Adrenal gland (tissue), 9 donors: ENCODE measurements at regions not wholly inside any gene's neighbourhood (a gene's known extent, or its start where the extent isn't known, plus 50 kb on each side); places are given as distances from the start of the nearest gene placed in this dataset.

ENCODE experiments used
- DNase-seq, 7 donors: peaks; one replicate each; pipeline ENCODE4 v3.0.0-alpha.2; 2019 to 2020
- H3K27ac ChIP-seq, 5 donors: fragments of 200-600 bp; sonication (generic) in 4 of 5; 1 replicate in 3 of 5; 2 replicates in 2 of 5; pipeline versions ENCODE4 v1.5.1 to v1.8.0; 2016 to 2020; ENCODE audit warnings: mild to moderate bottlenecking in 1 of 5
- H3K27me3 ChIP-seq: fragments of 200-600 bp; 2 replicates; pipeline ENCODE4 v1.8.0; 2021
- H3K36me3 ChIP-seq, 2 donors: fragments of 200-600 bp; replicated peaks in 1 of 2; 1 replicate in 1 of 2; 2 replicates in 1 of 2; pipeline versions ENCODE4 v1.5.1 to v1.8.0; 2018 to 2022
- H3K4me1 ChIP-seq, 2 donors: fragments of 200-600 bp; replicated peaks in 1 of 2; 1 replicate in 1 of 2; 2 replicates in 1 of 2; pipeline versions ENCODE4 v1.5.1 to v1.8.0; 2018 to 2021
- H3K4me3 ChIP-seq, 4 donors: fragments of 200-600 bp; sonication (generic) in 3 of 4; one replicate each; pipeline ENCODE4 v1.5.1; 2016 to 2018
- H3K9me3 ChIP-seq, 3 donors: fragments of 200-600 bp; sonication (generic) in 1 of 3; replicated peaks in 1 of 3; 1 replicate in 2 of 3; 2 replicates in 1 of 3; pipeline versions ENCODE4 v1.5.1 to v1.8.0; 2016 to 2021
- POLR2A ChIP-seq, 2 donors: fragments of 450-650 bp; IDR thresholded peaks; one replicate each; pipeline ENCODE4 v1.6.1; 2017; ENCODE audit warnings: antibody characterized with exemption in 2 of 2, mild to moderate bottlenecking in 2 of 2, moderate library complexity in 1 of 2
- WGBS, 4 donors: extraction: QIAGEN DNeasy Blood & Tissue Kit in 2 of 4; methylation state at CpG; one replicate each; pipeline versions ENCODE4 v1.1.5 to v1.1.7; 2013 to 2017; 5-methylcytosine and 5-hydroxymethylcytosine counted together
- intact Hi-C, 2 donors: fragments of 100-400 bp; cut with DNase I; formaldehyde crosslinking; loops; one replicate each; pipeline versions ENCODE4 v1.14.1 to v1.15.0; 2022 to 2023
- TF ChIP-seq, protein P1 (sequence below), 6 experiments: fragments of 450-650 bp in 4 of 6; fragments of 200-600 bp in 2 of 6; sonication (generic) in 1 of 6; IDR thresholded peaks; 1 replicate in 5 of 6; 2 replicates in 1 of 6; pipeline versions ENCODE4 v1.5.1 to v1.8.0; 2016 to 2021; ENCODE audit warnings: antibody characterized with exemption in 6 of 6, mild to moderate bottlenecking in 2 of 6, moderate library complexity in 1 of 6
- donor health status: healthy with polysubstance abuse.
- donor health status: Bipolar disorder and iron deficiency.
- donor health status: DM: yes; HTN: yes; CAD: no.
- donor health status: DM: no; HTN: no; CAD: no.
- donor health status: DM: no; HTN: no; CAD: no.

- DNase-seq = no peak
- no peak for TF ChIP-seq POLR2A (IDR thresholded peaks at IDR 0.05)
- TF ChIP-seq, protein P1, sequence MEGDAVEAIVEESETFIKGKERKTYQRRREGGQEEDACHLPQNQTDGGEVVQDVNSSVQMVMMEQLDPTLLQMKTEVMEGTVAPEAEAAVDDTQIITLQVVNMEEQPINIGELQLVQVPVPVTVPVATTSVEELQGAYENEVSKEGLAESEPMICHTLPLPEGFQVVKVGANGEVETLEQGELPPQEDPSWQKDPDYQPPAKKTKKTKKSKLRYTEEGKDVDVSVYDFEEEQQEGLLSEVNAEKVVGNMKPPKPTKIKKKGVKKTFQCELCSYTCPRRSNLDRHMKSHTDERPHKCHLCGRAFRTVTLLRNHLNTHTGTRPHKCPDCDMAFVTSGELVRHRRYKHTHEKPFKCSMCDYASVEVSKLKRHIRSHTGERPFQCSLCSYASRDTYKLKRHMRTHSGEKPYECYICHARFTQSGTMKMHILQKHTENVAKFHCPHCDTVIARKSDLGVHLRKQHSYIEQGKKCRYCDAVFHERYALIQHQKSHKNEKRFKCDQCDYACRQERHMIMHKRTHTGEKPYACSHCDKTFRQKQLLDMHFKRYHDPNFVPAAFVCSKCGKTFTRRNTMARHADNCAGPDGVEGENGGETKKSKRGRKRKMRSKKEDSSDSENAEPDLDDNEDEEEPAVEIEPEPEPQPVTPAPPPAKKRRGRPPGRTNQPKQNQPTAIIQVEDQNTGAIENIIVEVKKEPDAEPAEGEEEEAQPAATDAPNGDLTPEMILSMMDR (IDR thresholded peaks at IDR 0.05) = no peak
- Histone ChIP-seq H3K36me3 (no peaks in the 10 kb centered on the region), H3K4me3 (no peak overlapping the region), H3K4me1 (no peaks in the 10 kb centered on the region), H3K9me3 (no peaks in the 10 kb centered on the region), H3K27ac (no peak overlapping the region), H3K27me3 (no peaks in the 10 kb centered on the region)
- intact Hi-C loops = no loop called here
- 60 to 75% (median 72%) methylated on average over 2 of the region's 2 CpGs for WGBS, 4 donors
Measured at GRCh38 chr16:26905336-26905735, 161.4 kb upstream of the C16orf82 start.

DNA sequence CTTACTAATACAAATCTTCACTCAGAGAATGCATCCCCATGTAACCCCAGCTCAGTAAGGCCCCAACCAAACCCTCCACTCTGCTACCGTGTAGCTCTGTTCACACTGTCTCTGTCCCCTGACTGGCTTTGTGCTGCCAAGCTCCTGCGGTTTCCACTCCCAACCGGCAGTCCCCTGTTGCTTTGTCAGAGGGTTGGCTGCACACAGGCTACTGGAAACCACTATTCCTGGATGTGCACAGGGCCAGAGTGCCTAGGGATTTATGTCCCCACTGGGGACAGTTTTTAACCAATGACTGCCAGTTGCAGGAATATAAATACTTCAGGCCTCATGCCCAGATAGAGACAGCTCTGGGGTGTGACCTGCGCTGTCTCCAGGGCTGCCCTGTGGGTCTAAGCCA lies 157.1 kb upstream of the C16orf82 start:
- H3K4me3 ChIP-seq = no peak overlapping the region
- no peaks in the 10 kb centered on the region for H3K27me3 ChIP-seq
- intact Hi-C loops = no loop called here
- H3K9me3 ChIP-seq = no peaks in the 10 kb centered on the region
- TF ChIP-seq POLR2A (IDR thresholded peaks at IDR 0.05) = no peak
- no peak overlapping the region for H3K27ac ChIP-seq
- no peaks in the 10 kb centered on the region for H3K36me3 ChIP-seq
- H3K4me1 ChIP-seq = no peaks in the 10 kb centered on the region
- no peak for DNase-seq
- WGBS, 4 donors = 39 to 51% (median 47%) methylated on average over 4 of the region's 4 CpGs

DNA sequence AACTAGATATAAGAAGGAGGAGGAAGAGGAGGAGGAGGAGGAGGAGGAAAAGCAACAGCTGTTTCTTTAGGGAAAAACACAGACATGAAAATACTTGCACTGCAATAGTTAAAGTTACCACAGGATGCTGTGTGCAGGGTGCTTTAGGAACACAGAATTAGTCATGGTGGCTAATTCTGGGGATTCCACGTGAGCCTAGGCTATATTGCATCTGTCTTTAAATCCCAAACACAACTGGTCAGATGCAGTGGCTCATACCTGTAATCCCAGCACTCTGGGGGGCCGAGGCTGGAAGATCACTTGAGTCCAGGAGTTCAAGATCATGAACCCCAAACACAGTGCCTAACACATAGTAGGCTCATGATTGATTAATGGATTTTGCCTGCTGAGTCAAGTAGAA lies 155.3 kb upstream of the C16orf82 start:
- Histone ChIP-seq H3K27ac (no peak overlapping the region), H3K9me3 (no peaks in the 10 kb centered on the region), H3K36me3 (no peaks in the 10 kb centered on the region), H3K4me3 (no peak overlapping the region), H3K27me3 (no peaks in the 10 kb centered on the region), H3K4me1 (no peaks in the 10 kb centered on the region)
- intact Hi-C loops = no loop called here
- DNase-seq = no peak
- WGBS, 4 donors = 35 to 63% (median 56%) methylated on average over 2 of the region's 2 CpGs
- no peak for TF ChIP-seq POLR2A (IDR thresholded peaks at IDR 0.05)
- TF ChIP-seq, protein P1 (IDR thresholded peaks at IDR 0.05) = no peak

GRCh38 chr16:26913851-26914250 lies 152.9 kb upstream of the C16orf82 start:
- DNase-seq = no peak
- Histone ChIP-seq H3K4me1 (no peaks in the 10 kb centered on the region), H3K9me3 (no peaks in the 10 kb centered on the region), H3K36me3 (no peaks in the 10 kb centered on the region), H3K27me3 (no peaks in the 10 kb centered on the region), H3K27ac (no peak overlapping the region), H3K4me3 (no peak overlapping the region)
- no peak for TF ChIP-seq POLR2A (IDR thresholded peaks at IDR 0.05)
- TF ChIP-seq, protein P1 (IDR thresholded peaks at IDR 0.05) = no peak
- 67 to 73% (median 71%) methylated on average over 6 of the region's 6 CpGs for WGBS, 4 donors
- intact Hi-C loops = no loop called here

GRCh38 chr16:26930786-26931581 lies 135.7 kb upstream of the C16orf82 start:
- 53 to 69% (median 67%) methylated on average over 10 of the region's 10 CpGs for WGBS, 4 donors
- no peak for TF ChIP-seq POLR2A (IDR thresholded peaks at IDR 0.05)
- TF ChIP-seq, protein P1 (IDR thresholded peaks at IDR 0.05) = no peak
- no peaks in the 10 kb centered on the region for H3K9me3 ChIP-seq
- H3K27ac ChIP-seq = no peak overlapping the region
- no peak for DNase-seq
- H3K4me1 ChIP-seq = no peaks in the 10 kb centered on the region
- intact Hi-C loops = no loop called here
- no peaks in the 10 kb centered on the region for H3K36me3 ChIP-seq
- no peak overlapping the region for H3K4me3 ChIP-seq
- no peaks in the 10 kb centered on the region for H3K27me3 ChIP-seq
